Gastroesophageal sphincter (tissue), 4 donors: ENCODE measurements at regions not wholly inside any gene's neighbourhood (a gene's known extent, or its start where the extent isn't known, plus 50 kb on each side); places are given as distances from the start of the nearest gene placed in this dataset.
"Not testable (repeated sequence)": the region's sequence is repeated elsewhere in the genome, so short reads cannot be mapped to it uniquely, and the experiment has no call there.

ENCODE experiments used
- ATAC-seq: fragments of 150-250 bp; one replicate; pipeline ENCODE4 v1.9.1; 2016; ENCODE audit warnings: mild to moderate bottlenecking, moderate library complexity
- H3K27ac ChIP-seq, 4 donors: fragments of 200-600 bp; sonication (generic) in 3 of 4; 1 replicate in 3 of 4; 2 replicates in 1 of 4; pipeline ENCODE4 v1.5.1; 2016 to 2019
- H3K27me3 ChIP-seq: fragments of 200-600 bp; sonication (generic); one replicate; pipeline ENCODE4 v1.5.1; 2019
- H3K36me3 ChIP-seq, 2 donors: fragments of 200-600 bp; sonication (generic); one replicate each; pipeline ENCODE4 v1.5.1; 2019; ENCODE audit warnings: control low read depth in 1 of 2
- H3K4me1 ChIP-seq, 3 donors: fragments of 200-600 bp; sonication (generic); 1 replicate in 2 of 3; 2 replicates in 1 of 3; pipeline ENCODE4 v1.5.1; 2016 to 2019; ENCODE audit warnings: control low read depth in 2 of 3
- H3K4me3 ChIP-seq, 2 donors: fragments of 200-600 bp; sonication (generic); one replicate each; pipeline ENCODE4 v1.5.1; 2019; ENCODE audit warnings: mild to moderate bottlenecking in 1 of 2, moderate library complexity in 1 of 2
- H3K9me3 ChIP-seq, 3 donors: fragments of 200-600 bp; sonication (generic); one replicate each; pipeline ENCODE4 v1.5.1; 2017 to 2019; ENCODE audit warnings: control low read depth in 2 of 3
- CTCF ChIP-seq, 4 experiments: fragments of 200-600 bp in 2 of 4; fragments of 450-650 bp in 2 of 4; sonication (generic) in 1 of 4; IDR thresholded peaks; one replicate each; pipeline ENCODE4 v1.5.1; 2017 to 2019; ENCODE audit warnings: antibody characterized with exemption in 4 of 4, mild to moderate bottlenecking in 2 of 4, moderate library complexity in 2 of 4
- EP300 ChIP-seq: sonication (generic); formaldehyde crosslinking; IDR thresholded peaks from one replicate; pipeline ENCODE4 v1.6.1; 2017; ENCODE audit warnings: antibody characterized with exemption, mild to moderate bottlenecking
- POLR2A ChIP-seq, 2 donors: fragments of 450-650 bp; IDR thresholded peaks; one replicate each; pipeline ENCODE4 v1.6.1; 2017; ENCODE audit warnings: antibody characterized with exemption in 2 of 2, mild to moderate bottlenecking in 2 of 2, moderate library complexity in 1 of 2
- POLR2AphosphoS5 ChIP-seq: sonication (generic); formaldehyde crosslinking; IDR thresholded peaks from one replicate; pipeline ENCODE4 v1.6.1; 2017; ENCODE audit warnings: antibody characterized with exemption
- WGBS, 2 donors: methylation state at CpG; one replicate each; pipeline ENCODE4 v1.1.5; 2018; ENCODE audit warnings: low coverage in 1 of 2; 5-methylcytosine and 5-hydroxymethylcytosine counted together
- small RNA-seq, 4 donors: library from RNA; depleted of rRNA; stranded (forward); fragments of <200 nt; gene quantifications; one replicate each; pipeline ENCODE3, GENCODE V24; 2016

- Histone ChIP-seq H3K36me3 (no peaks in the 10 kb centered on the region), H3K4me1 (no peaks in the 10 kb centered on the region), H3K4me3 (no peak overlapping the region), H3K27me3 (peaks cover 4% of the 10 kb centered on the region), H3K27ac (no peak overlapping the region), H3K9me3 (peaks cover 0 to 11% (median 0%) of the 10 kb centered on the region in 3 donors)
- WGBS, 2 donors: 67% methylated on average over 6 of the region's 32 CpGs; no CpG with 5 or more reads in 1 of the 2 donors
- ATAC-seq: no peak
- TF ChIP-seq EP300: no peak
- no peak for TF ChIP-seq POLR2AphosphoS5
- TF ChIP-seq POLR2A (IDR thresholded peaks at IDR 0.05): no peak
- TF ChIP-seq CTCF (IDR thresholded peaks at IDR 0.05): no peak
Measured at GRCh38 chr2:131966256-131966655, 195.5 kb downstream of the ANKRD30BL start.

DNA sequence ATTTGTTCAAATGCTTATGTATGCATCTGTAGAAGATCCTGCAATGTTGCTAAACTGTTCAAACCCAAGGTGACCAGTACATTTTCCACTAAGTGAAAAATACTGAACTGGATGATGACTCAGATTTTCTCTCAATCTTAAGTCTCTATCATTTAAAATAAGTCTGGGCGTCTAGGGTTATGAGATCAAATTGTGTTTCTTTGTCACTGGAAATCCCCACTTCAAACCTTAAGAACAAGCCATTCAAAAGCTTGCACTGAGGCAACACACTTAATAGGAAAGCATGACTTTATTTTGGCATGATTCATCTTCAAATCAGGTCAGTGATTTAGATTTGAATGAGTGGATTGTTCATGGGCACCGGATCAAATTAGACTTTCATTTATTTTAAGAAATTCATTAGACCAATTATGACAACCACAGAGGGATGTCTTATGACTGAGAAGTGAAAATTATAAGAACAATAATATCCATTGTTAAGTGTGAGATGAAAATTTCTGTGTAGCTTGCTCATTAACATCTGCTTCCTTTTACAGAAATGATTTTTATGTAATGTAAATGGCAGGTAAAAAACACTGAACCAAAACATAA lies 203.6 kb downstream of the ANKRD30BL start:
- not testable (repeated sequence) for ATAC-seq
- WGBS, 2 donors: 30 to 45% methylated on average over 2 of the region's 2 CpGs

GRCh38 chr2:131948641-131949040 lies 213.1 kb downstream of the ANKRD30BL start:
- H3K27me3 ChIP-seq, H3K9me3 ChIP-seq, H3K27ac ChIP-seq, H3K4me3 ChIP-seq, H3K36me3 ChIP-seq, H3K4me1 ChIP-seq, ATAC-seq: not testable (repeated sequence)

More for the DNA sequence above, 203.6 kb downstream of the ANKRD30BL start:
- H3K27ac ChIP-seq, H3K4me1 ChIP-seq, H3K4me3 ChIP-seq, H3K36me3 ChIP-seq, H3K9me3 ChIP-seq, H3K27me3 ChIP-seq: not testable (repeated sequence)

DNA sequence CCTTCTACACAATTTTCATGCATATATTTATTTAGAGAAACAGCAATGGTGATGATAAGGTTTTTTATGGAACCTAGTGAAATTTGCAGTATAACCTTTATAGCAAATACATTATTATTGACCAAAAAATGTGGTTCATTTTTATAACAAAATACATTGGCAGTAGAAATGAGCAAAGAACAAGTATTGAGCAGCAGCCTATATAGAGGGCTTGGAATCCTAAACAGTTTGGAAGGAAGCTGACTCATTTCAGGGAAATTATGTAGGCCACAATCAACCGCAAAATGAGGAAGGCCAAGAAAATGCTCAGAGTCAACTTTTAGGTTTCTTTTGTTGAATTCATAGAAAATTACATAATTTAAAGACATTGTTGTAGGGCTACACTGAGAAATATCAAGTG lies 238.5 kb downstream of the ANKRD30BL start:
- H3K4me3 ChIP-seq, ATAC-seq, H3K9me3 ChIP-seq, H3K27ac ChIP-seq, H3K27me3 ChIP-seq, H3K4me1 ChIP-seq, H3K36me3 ChIP-seq: not testable (repeated sequence)
- 38 to 71% methylated on average over 1 of the region's 1 CpG for WGBS, 2 donors

- not testable (repeated sequence) for H3K4me3 ChIP-seq, H3K4me1 ChIP-seq, ATAC-seq, H3K36me3 ChIP-seq, H3K9me3 ChIP-seq, H3K27me3 ChIP-seq, H3K27ac ChIP-seq
- WGBS, 2 donors: 16 to 55% methylated on average over 2 of the region's 2 CpGs
Measured at GRCh38 chr2:131922854-131923253, 238.9 kb downstream of the ANKRD30BL start.

Small RNA genes in the stretch of these regions (small RNA-seq; reads per million reads assigned to genes)
- 0 reads per million in 4 donors for gene AC093787.1
